GM12892 (cell line): ENCODE measurements at regions not wholly inside any gene's neighbourhood (a gene's known extent, or its start where the extent isn't known, plus 50 kb on each side); places are given as distances from the start of the nearest gene placed in this dataset.
A peak's percentile ranks its signal among the peaks of the same experiment; 100 is the strongest.
"Not testable (repeated sequence)": the region's sequence is repeated elsewhere in the genome, so short reads cannot be mapped to it uniquely, and the experiment has no call there.

Experiments
- DNase-seq: peaks from one replicate; pipeline ENCODE4 v3.0.0; 2011; ENCODE audit not compliant: insufficient read length
- FAIRE-seq: peaks from 2 replicates; lab custom pipeline; 2011; peaks lifted over from hg19 to GRCh38; lab: Jason Lieb, UNC
- POLR2A ChIP-seq: IDR thresholded peaks from 2 replicates; pipeline ENCODE4 v1.6.1; 2011; ENCODE audit warnings: low read depth, low read length, control low read depth
- POLR2AphosphoS5 ChIP-seq: IDR thresholded peaks from 2 replicates; pipeline ENCODE4 v1.6.1; 2011; ENCODE audit warnings: low read depth, low read length, control low read depth
- TAF1 ChIP-seq: IDR thresholded peaks from 2 replicates; pipeline ENCODE4 v1.6.1; 2011; ENCODE audit warnings: low read depth, mild to moderate bottlenecking, control low read depth, low read length, borderline replicate concordance

- no peak for DNase-seq
- FAIRE-seq = no peak
- TF ChIP-seq TAF1 (no peak), POLR2A (no peak), POLR2AphosphoS5 (no peak)
Observed at GRCh38 chr12:4822572-4822971, 87.1 kb upstream of the KCNA1 start.

- FAIRE-seq (no peak), DNase-seq (no peak)
- TF ChIP-seq POLR2AphosphoS5 (no peak), TAF1 (no peak), POLR2A (no peak)
Observed at GRCh38 chr12:4824380-4824779, 85.3 kb upstream of the KCNA1 start.

- no peak for FAIRE-seq
Observed at GRCh38 chr12:4825011-4825858, 84.5 kb upstream of the KCNA1 start.

GRCh38 chr12:4826909-4827308, 82.8 kb upstream of the KCNA1 start:
- FAIRE-seq = no peak
- TF ChIP-seq POLR2A (no peak), TAF1 (no peak), POLR2AphosphoS5 (no peak)
- no peak for DNase-seq

More at GRCh38 chr12:4825011-4825858, 84.5 kb upstream of the KCNA1 start:
- TF ChIP-seq POLR2AphosphoS5 (no peak), TAF1 (no peak), POLR2A (no peak)
- DNase-seq = no peak

GRCh38 chr12:4828176-4828575, 81.5 kb upstream of the KCNA1 start:
- no peak for FAIRE-seq

GRCh38 chr12:4829161-4829792, 80.4 kb upstream of the KCNA1 start:
- peak; percentile 94 for FAIRE-seq
- TF ChIP-seq TAF1 = no peak
- 0 out of 2 replicates have a peak, but pooled peaks have one; percentile 28 for TF ChIP-seq POLR2A
- peak; percentile 60 for TF ChIP-seq POLR2AphosphoS5

More at GRCh38 chr12:4828176-4828575, 81.5 kb upstream of the KCNA1 start:
- no peak for DNase-seq
- no peak for TF ChIP-seq TAF1
- TF ChIP-seq POLR2A = no peak
- TF ChIP-seq POLR2AphosphoS5 = no peak

GRCh38 chr12:4829793-4830162, 79.9 kb upstream of the KCNA1 start:
- FAIRE-seq (peak; percentile 77), DNase-seq (no peak)
- TF ChIP-seq TAF1 (no peak), POLR2A (no peak), POLR2AphosphoS5 (no peak)

More at GRCh38 chr12:4829161-4829792, 80.4 kb upstream of the KCNA1 start:
- DNase-seq = peak; percentile 45

- TF ChIP-seq POLR2AphosphoS5 = no peak
- TF ChIP-seq TAF1 = no peak
- TF ChIP-seq POLR2A = no peak
- FAIRE-seq (no peak), DNase-seq (no peak)
Observed at GRCh38 chr12:4830556-4831210, 79.0 kb upstream of the KCNA1 start.

- TF ChIP-seq TAF1 (no peak), POLR2A (no peak), POLR2AphosphoS5 (no peak)
- DNase-seq (no peak), FAIRE-seq (no peak)
Observed at GRCh38 chr12:4833053-4833452, 76.7 kb upstream of the KCNA1 start.

GRCh38 chr12:4833524-4833923, 76.2 kb upstream of the KCNA1 start:
- no peak for FAIRE-seq
- TF ChIP-seq POLR2A (no peak), POLR2AphosphoS5 (no peak), TAF1 (no peak)

GRCh38 chr12:4842401-4842800, 67.3 kb upstream of the KCNA1 start:
- peak; percentile 24 for FAIRE-seq
- DNase-seq = not testable (repeated sequence)

More at GRCh38 chr12:4833524-4833923, 76.2 kb upstream of the KCNA1 start:
- DNase-seq = no peak
